ENCODE measurements at regions not wholly inside any gene's neighbourhood (a gene's known extent, or its start where the extent isn't known, plus 50 kb on each side); places are given as distances from the start of the nearest gene placed in this dataset.

GRCh38 chr13:74930402-74931165, 551.4 kb downstream of the TBC1D4 start:
- DNase-seq: no peak

GRCh38 chr13:74929436-74929835, 552.5 kb downstream of the TBC1D4 start:
- no peak for DNase-seq

GRCh38 chr13:74927823-74928222, 554.1 kb downstream of the TBC1D4 start:
- DNase-seq: no peak

GRCh38 chr13:74922963-74923362, 559.0 kb downstream of the TBC1D4 start:
- DNase-seq: no peak

- no peak for DNase-seq
These were observed 560.6 kb downstream of the TBC1D4 start for GRCh38 chr13:74921326-74921725.

- DNase-seq: no peak
These were observed 561.0 kb downstream of the TBC1D4 start for GRCh38 chr13:74920920-74921319.

GRCh38 chr13:74920361-74920760, 561.6 kb downstream of the TBC1D4 start:
- no peak for DNase-seq

GRCh38 chr13:74919914-74920313, 562.1 kb downstream of the TBC1D4 start:
- no peak for DNase-seq

GRCh38 chr13:74912898-74913297, 569.1 kb downstream of the TBC1D4 start:
- no peak for DNase-seq

GRCh38 chr13:74910415-74910814, 571.6 kb downstream of the TBC1D4 start:
- DNase-seq: no peak

GRCh38 chr13:74907788-74908187, 574.2 kb downstream of the TBC1D4 start:
- no peak for DNase-seq

- no peak for DNase-seq
These were observed 577.4 kb downstream of the TBC1D4 start for GRCh38 chr13:74904556-74904955.

- DNase-seq: no peak
These were observed 586.8 kb downstream of the TBC1D4 start for GRCh38 chr13:74895042-74895796.

- DNase-seq: no peak
These were observed 589.9 kb downstream of the TBC1D4 start for GRCh38 chr13:74892096-74892495.

GRCh38 chr13:74891610-74892009, 590.4 kb downstream of the TBC1D4 start:
- no peak for DNase-seq

GRCh38 chr13:74889321-74889720, 592.6 kb downstream of the TBC1D4 start:
- no peak for DNase-seq

GRCh38 chr13:74886502-74886901, 595.5 kb downstream of the TBC1D4 start:
- no peak for DNase-seq

- no peak for DNase-seq
These were observed 598.1 kb downstream of the TBC1D4 start for GRCh38 chr13:74883834-74884233.

- no peak for DNase-seq
These were observed 610.4 kb downstream of the TBC1D4 start for GRCh38 chr13:74871369-74872070.

GRCh38 chr13:74870865-74871264, 611.1 kb downstream of the TBC1D4 start:
- DNase-seq: no peak

- no peak for DNase-seq
These were observed 612.1 kb downstream of the TBC1D4 start for GRCh38 chr13:74869846-74870245.

GRCh38 chr13:74868049-74868448, 613.9 kb downstream of the TBC1D4 start:
- DNase-seq: no peak

- DNase-seq: no peak
These were observed 614.5 kb downstream of the TBC1D4 start for GRCh38 chr13:74867460-74867859.

GRCh38 chr13:74866101-74866500, 615.9 kb downstream of the TBC1D4 start:
- no peak for DNase-seq
